PC-9 (cell line): ENCODE measurements at regions not wholly inside any gene's neighbourhood (a gene's known extent, or its start where the extent isn't known, plus 50 kb on each side); places are given as distances from the start of the nearest gene placed in this dataset.

Experiments
- BruUV-seq: library from RNA; stranded (reverse); fragments of 400-500 nt; replicated peaks from 2 replicates; lab custom pipeline; 2021; lab: Mats Ljungman, UMichigan
- CTCF ChIA-PET: fragments of 300-600 bp; sonication (Branson Sonifier 250); formaldehyde crosslinking; loops from one replicate; lab custom pipeline; 2022; ENCODE audit warnings: antibody characterized with exemption; lab: Charles Lee
- POLR2A ChIA-PET: fragments of 300-600 bp; sonication (Branson Sonifier 250); formaldehyde crosslinking; loops from one replicate; lab custom pipeline; 2022; ENCODE audit warnings: antibody characterized with exemption; ENCODE audit not compliant: unreplicated experiment; lab: Charles Lee
- DNase-seq, 2 experiments: peaks; one replicate each; pipeline versions ENCODE4 v3.0.0 to v3.0.0-alpha.2; 2015 to 2022; ENCODE audit warnings: mixed read lengths in 1 of 2
- H2AFZ ChIP-seq: fragments of 200-600 bp; sonication (generic); 2 replicates; pipeline ENCODE4 v1.8.1; 2017; ENCODE audit warnings: antibody characterized with exemption
- H3F3A ChIP-seq: fragments of 200-600 bp; sonication (generic); 2 replicates; pipeline ENCODE4 v1.8.1; 2017; ENCODE audit warnings: antibody characterized with exemption, mild to moderate bottlenecking, low read depth; ENCODE audit not compliant: insufficient read depth
- H3K27ac ChIP-seq: fragments of 200-600 bp; sonication (generic); 2 replicates; pipeline ENCODE4 v1.6.1; 2016; ENCODE audit warnings: mixed run types
- H3K27me3 ChIP-seq: fragments of 200-600 bp; sonication (generic); 2 replicates; pipeline ENCODE4 v1.6.1; 2016; ENCODE audit warnings: low read depth, mixed run types; ENCODE audit not compliant: insufficient read depth
- H3K36me3 ChIP-seq: fragments of 200-600 bp; sonication (generic); 2 replicates; pipeline ENCODE4 v1.6.1; 2016; ENCODE audit warnings: low read depth, mixed run types
- H3K4me1 ChIP-seq: fragments of 200-600 bp; sonication (generic); replicated peaks from 2 replicates; pipeline ENCODE4 v1.6.1; 2016; ENCODE audit warnings: mixed run types; ENCODE audit not compliant: insufficient read depth
- H3K4me2 ChIP-seq: fragments of 200-600 bp; sonication (generic); 2 replicates; pipeline ENCODE4 v1.6.1; 2017; ENCODE audit warnings: mixed run types
- H3K4me3 ChIP-seq: fragments of 200-600 bp; sonication (generic); 2 replicates; pipeline ENCODE4 v1.6.1; 2016; ENCODE audit warnings: mixed run types
- H3K79me2 ChIP-seq: fragments of 200-600 bp; sonication (generic); 2 replicates; pipeline ENCODE4 v1.6.1; 2017; ENCODE audit warnings: low read depth, mixed run types
- H3K9me2 ChIP-seq: fragments of 200-600 bp; sonication (generic); 2 replicates; pipeline ENCODE4 v1.8.1; 2017; ENCODE audit warnings: mild to moderate bottlenecking; ENCODE audit not compliant: insufficient read depth
- H3K9me3 ChIP-seq: fragments of 200-600 bp; sonication (generic); 2 replicates; pipeline ENCODE4 v1.8.1; 2016; ENCODE audit warnings: low read depth; ENCODE audit not compliant: insufficient read depth
- H4K20me1 ChIP-seq: fragments of 200-600 bp; sonication (generic); 2 replicates; pipeline ENCODE4 v1.8.1; 2017; ENCODE audit not compliant: insufficient read depth
- EZH2 ChIP-seq: fragments of 200-600 bp; sonication (generic); IDR thresholded peaks from 2 replicates; pipeline ENCODE4 v1.8.0; 2017; ENCODE audit warnings: antibody characterized with exemption, low read depth
- intact Hi-C: fragments of 100-400 bp; cut with micrococcal nuclease; formaldehyde crosslinking; loops from one replicate; pipeline ENCODE4 v1.10.0; 2022; ENCODE audit not compliant: unreplicated experiment
- TF ChIP-seq, protein P1 (sequence below): fragments of 200-600 bp; sonication (generic); conservative IDR thresholded peaks from 2 replicates; pipeline ENCODE4 v1.6.1; 2017; ENCODE audit warnings: mixed run types, antibody characterized with exemption, mild to moderate bottlenecking, moderate library complexity

DNA sequence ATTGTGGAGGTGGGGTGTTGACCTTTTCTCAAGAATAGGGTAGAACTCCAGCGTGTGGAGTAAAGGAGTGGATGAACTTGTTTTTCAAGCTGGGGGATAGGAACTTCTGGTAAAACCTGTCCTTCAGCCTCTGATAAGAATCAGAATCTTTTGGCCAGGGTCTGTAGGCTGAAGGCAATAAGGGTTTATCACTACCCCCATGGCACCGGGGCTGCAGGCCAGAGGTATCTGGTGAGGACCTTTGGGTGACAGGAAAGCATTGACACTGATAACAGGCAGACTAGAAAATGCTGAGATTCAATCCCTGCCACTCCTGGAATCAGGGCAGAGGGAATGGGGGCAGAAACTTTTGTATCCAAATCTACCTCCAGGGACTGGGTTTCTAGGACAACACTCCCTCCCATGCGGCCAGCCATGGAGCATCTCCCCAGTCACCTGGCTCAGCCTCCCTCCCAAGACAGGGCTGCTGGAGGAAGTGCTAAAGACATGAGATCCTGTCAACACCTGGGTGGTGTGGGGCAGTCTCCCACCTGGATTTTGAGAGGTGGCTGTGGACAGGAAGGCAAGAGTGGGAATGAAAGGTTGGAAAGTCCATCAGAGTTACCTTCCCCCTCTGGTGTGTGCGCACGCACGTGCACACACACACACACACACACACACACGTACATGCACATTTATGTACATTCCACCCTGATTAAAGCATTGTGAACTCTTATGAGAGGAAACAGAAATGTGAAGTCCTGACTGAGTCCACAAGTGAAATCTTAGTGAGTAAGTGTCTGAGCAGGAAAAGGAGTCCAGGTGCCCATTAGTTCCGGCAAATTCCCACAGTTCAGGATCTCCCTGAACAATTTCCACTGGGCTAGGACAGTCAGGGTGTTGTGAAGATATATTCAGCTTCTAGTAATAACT lies 53.1 kb upstream of the MARCHF10 start:
- Histone ChIP-seq H3K36me3 (no peaks in the 10 kb centered on the region), H3K9me2 (no peaks in the 10 kb centered on the region; the same call in 1 of the 2 replicates), H3K27me3 (no peaks in the 10 kb centered on the region), H3K4me3 (peak overlapping the region; percentile 32; the same call in 1 of the 2 replicates), H3F3A (peaks cover 33% of the 10 kb centered on the region), H4K20me1 (no peaks in the 10 kb centered on the region), H2AFZ (no peak overlapping the region), H3K9me3 (no peaks in the 10 kb centered on the region), H3K4me2 (peak overlapping the region; percentile 81), H3K79me2 (no peaks in the 10 kb centered on the region), H3K4me1 (peaks cover 54% of the 10 kb centered on the region), H3K27ac (peak overlapping the region; percentile 80)
- ChIA-PET CTCF (interaction anchor here (0.6 kb wide), 1 partner anchor 52 kb away, joined by 5 read pairs; no protein-coding TSS in a partner anchor), POLR2A (interaction anchor here (0.6 kb wide), 1 partner anchor 53 kb away, joined by 3 read pairs; the partner anchor contains the start of gene MARCHF10)
- intact Hi-C loops, result loop anchor here (1.0 to 2.0 kb wide), 4 partner anchors 37 to 107 kb away; no protein-coding TSS in a partner anchor
- peak; percentile 79 to 94 for DNase-seq
- BruUV-seq, result no TSS peak
- TF ChIP-seq, protein P1, sequence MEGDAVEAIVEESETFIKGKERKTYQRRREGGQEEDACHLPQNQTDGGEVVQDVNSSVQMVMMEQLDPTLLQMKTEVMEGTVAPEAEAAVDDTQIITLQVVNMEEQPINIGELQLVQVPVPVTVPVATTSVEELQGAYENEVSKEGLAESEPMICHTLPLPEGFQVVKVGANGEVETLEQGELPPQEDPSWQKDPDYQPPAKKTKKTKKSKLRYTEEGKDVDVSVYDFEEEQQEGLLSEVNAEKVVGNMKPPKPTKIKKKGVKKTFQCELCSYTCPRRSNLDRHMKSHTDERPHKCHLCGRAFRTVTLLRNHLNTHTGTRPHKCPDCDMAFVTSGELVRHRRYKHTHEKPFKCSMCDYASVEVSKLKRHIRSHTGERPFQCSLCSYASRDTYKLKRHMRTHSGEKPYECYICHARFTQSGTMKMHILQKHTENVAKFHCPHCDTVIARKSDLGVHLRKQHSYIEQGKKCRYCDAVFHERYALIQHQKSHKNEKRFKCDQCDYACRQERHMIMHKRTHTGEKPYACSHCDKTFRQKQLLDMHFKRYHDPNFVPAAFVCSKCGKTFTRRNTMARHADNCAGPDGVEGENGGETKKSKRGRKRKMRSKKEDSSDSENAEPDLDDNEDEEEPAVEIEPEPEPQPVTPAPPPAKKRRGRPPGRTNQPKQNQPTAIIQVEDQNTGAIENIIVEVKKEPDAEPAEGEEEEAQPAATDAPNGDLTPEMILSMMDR, result no peak
- TF ChIP-seq EZH2, result no peak

- peak overlapping the region; percentile 80; the same call in 1 of the 2 replicates for H3K27ac ChIP-seq
- no peak for DNase-seq
- intact Hi-C loops, result no loop called here
- peaks cover 54% of the 10 kb centered on the region for H3K4me1 ChIP-seq
- H2AFZ ChIP-seq, result no peak overlapping the region
- H3K4me2 ChIP-seq, result peak overlapping the region; percentile 81; the same call in 1 of the 2 replicates
- CTCF ChIA-PET, result no interaction called here
- H3F3A ChIP-seq, result peaks cover 33% of the 10 kb centered on the region
- H3K27me3 ChIP-seq, result no peaks in the 10 kb centered on the region
- POLR2A ChIA-PET, result no interaction called here
- H3K36me3 ChIP-seq, result no peaks in the 10 kb centered on the region
- H3K4me3 ChIP-seq, result no peak overlapping the region
- no peaks in the 10 kb centered on the region; the same call in 1 of the 2 replicates for H3K9me2 ChIP-seq
- BruUV-seq, result no TSS peak
- TF ChIP-seq EZH2, result no peak
- TF ChIP-seq, protein P1, result no peak
- H4K20me1 ChIP-seq, result no peaks in the 10 kb centered on the region
- H3K9me3 ChIP-seq, result no peaks in the 10 kb centered on the region
- H3K79me2 ChIP-seq, result no peaks in the 10 kb centered on the region
These were observed 51.0 kb upstream of the MARCHF10 start for GRCh38 chr17:62859146-62859545.
